ENCODE measurements at regions not wholly inside any gene's neighbourhood (a gene's known extent, or its start where the extent isn't known, plus 50 kb on each side); places are given as distances from the start of the nearest gene placed in this dataset.

GRCh38 chr10:93182790-93183189 lies 109.1 kb downstream of the CYP26A1 start:
- Histone ChIP-seq H3K27me3 (no peaks in the 10 kb centered on the region), H3K4me3 (replicated peaks in 1 of 3) (no peak overlapping the region), H3K4me1 (peaks cover 0 to 5% of the 10 kb centered on the region in 2 donors), H3K9me3 (no peaks in the 10 kb centered on the region), H3K36me3 (no peaks in the 10 kb centered on the region), H3K27ac (no peak overlapping the region)
- intact Hi-C loops (cut with DNase I), result no loop called here
- DNase-seq, result no peak
- TF ChIP-seq CTCF (IDR thresholded peaks at IDR 0.05) (no peak), POLR2A (IDR thresholded peaks at IDR 0.05) (no peak)

- WGBS, 2 donors, result 78 to 92% methylated on average over 2 of the region's 2 CpGs
Observed at GRCh38 chr10:93186653-93187052, 113.0 kb downstream of the CYP26A1 start.

DNA sequence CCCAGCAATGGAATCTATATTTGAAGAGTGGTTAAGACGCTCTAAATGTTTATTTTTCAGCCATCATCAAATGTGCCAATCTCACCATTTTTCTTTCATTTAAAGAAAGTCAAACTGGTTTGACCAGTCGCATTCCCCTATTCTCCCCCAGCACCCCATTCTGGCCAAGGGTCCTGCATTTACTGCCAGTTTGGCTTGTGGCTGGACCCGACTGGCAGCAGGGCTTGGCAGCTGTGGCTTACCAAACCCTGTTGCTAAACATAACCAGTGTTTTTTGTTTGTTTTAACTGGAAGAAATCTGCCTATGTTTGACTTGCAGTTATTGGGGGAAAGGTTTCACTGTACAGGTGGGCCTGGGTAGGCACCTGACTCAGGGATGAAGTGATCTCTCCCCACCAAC lies 116.3 kb downstream of the CYP26A1 start:
- 39 to 42% methylated on average over 3 of the region's 3 CpGs for WGBS, 2 donors
- DNase-seq, result peak; percentile 55 to 74
- no peak for TF ChIP-seq CTCF (IDR thresholded peaks at IDR 0.05)
- TF ChIP-seq POLR2A (IDR thresholded peaks at IDR 0.05), result no peak

More at GRCh38 chr10:93186653-93187052, 113.0 kb downstream of the CYP26A1 start:
- no peaks in the 10 kb centered on the region for H3K27me3 ChIP-seq
- intact Hi-C loops (cut with DNase I), result no loop called here
- no peak overlapping the region for H3K27ac ChIP-seq
- no peak overlapping the region for H3K4me3 ChIP-seq (replicated peaks in 1 of 3)
- no peak for DNase-seq
- TF ChIP-seq CTCF (IDR thresholded peaks at IDR 0.05) (no peak), POLR2A (IDR thresholded peaks at IDR 0.05) (no peak)
- no peaks in the 10 kb centered on the region for H3K9me3 ChIP-seq
- no peaks in the 10 kb centered on the region for H3K36me3 ChIP-seq
- peaks cover 0 to 10% of the 10 kb centered on the region in 2 donors for H3K4me1 ChIP-seq

DNA sequence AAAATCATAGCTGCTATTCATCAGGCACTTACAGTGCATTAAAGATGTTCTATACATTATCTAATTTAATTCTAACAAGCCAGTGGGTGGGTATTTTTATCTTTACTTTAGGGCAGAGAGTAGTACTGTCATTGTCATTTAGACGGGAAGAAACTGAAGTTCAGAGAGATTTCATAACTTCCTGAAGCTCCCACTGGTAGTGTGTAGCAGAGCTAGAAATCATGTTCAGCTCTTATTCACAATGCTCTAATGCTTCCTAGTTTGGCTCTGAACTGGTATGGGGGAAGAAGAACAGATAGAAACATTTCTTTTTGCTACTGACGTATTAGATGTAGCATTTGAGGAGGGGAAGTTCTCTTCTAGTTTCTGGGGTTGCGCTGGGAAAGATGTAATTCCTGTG lies 116.7 kb downstream of the CYP26A1 start:
- TF ChIP-seq CTCF (IDR thresholded peaks at IDR 0.05) (no peak), POLR2A (IDR thresholded peaks at IDR 0.05) (no peak)
- H3K4me3 ChIP-seq (replicated peaks in 1 of 3), result no peak overlapping the region
- intact Hi-C loops (cut with DNase I), result no loop called here
- no peaks in the 10 kb centered on the region for H3K27me3 ChIP-seq
- H3K4me1 ChIP-seq, result peaks cover 4 to 10% of the 10 kb centered on the region in 2 donors
- H3K27ac ChIP-seq, result peak overlapping the region in 2 of 3 donors; percentile 32 to 44
- 46 to 64% methylated on average over 2 to 3 of the region's 3 CpGs for WGBS, 2 donors
- no peak for DNase-seq
- no peaks in the 10 kb centered on the region for H3K36me3 ChIP-seq
- H3K9me3 ChIP-seq, result no peaks in the 10 kb centered on the region

More for the DNA sequence above, 116.3 kb downstream of the CYP26A1 start:
- Histone ChIP-seq H3K4me1 (peaks cover 4 to 10% of the 10 kb centered on the region in 2 donors), H3K4me3 (replicated peaks in 1 of 3) (no peak overlapping the region), H3K36me3 (no peaks in the 10 kb centered on the region), H3K27me3 (no peaks in the 10 kb centered on the region), H3K27ac (peak overlapping the region in 2 of 3 donors; percentile 32 to 44), H3K9me3 (no peaks in the 10 kb centered on the region)
- intact Hi-C loops (cut with DNase I), result no loop called here

DNA sequence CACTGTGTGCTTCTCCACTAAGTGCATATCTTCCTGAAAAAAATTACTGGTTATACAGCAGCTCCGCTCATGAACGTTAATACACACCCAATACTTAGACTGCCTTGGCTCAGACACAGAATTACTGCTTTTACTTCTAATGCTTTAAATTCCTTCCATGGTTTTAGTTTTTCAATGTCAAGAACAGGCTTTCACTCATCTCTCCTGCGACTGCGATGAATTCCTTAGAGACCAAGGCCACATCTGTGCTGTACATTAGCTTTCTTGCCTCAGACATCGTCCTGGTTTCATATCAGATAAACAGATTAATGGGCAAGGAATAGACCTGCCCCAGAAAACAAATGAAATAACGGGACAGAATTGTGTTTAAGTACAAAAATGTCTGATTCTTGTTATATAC lies 120.2 kb downstream of the CYP26A1 start:
- H3K27ac ChIP-seq, result no peak overlapping the region
- H3K9me3 ChIP-seq, result no peaks in the 10 kb centered on the region
- TF ChIP-seq CTCF (IDR thresholded peaks at IDR 0.05), result no peak
- TF ChIP-seq POLR2A (IDR thresholded peaks at IDR 0.05), result no peak
- DNase-seq, result no peak
- WGBS, 2 donors, result 45 to 53% methylated on average over 6 of the region's 6 CpGs
- intact Hi-C loops (cut with DNase I), result no loop called here
- no peaks in the 10 kb centered on the region for H3K36me3 ChIP-seq
- peaks cover 12 to 17% of the 10 kb centered on the region in 2 donors for H3K4me1 ChIP-seq
- H3K4me3 ChIP-seq (replicated peaks in 1 of 3), result no peak overlapping the region
- H3K27me3 ChIP-seq, result no peaks in the 10 kb centered on the region

Measured in thyroid gland (tissue), 4 donors.